HEK293 (cell line): ENCODE measurements at regions not wholly inside any gene's neighbourhood (a gene's known extent, or its start where the extent isn't known, plus 50 kb on each side); places are given as distances from the start of the nearest gene placed in this dataset.
"Not testable (repeated sequence)": the region's sequence is repeated elsewhere in the genome, so short reads cannot be mapped to it uniquely, and the experiment has no call there.

Source experiments
- CTCF ChIA-PET: fragments of 350-600 bp; formaldehyde crosslinking; extraction: SDS; loops from one replicate; lab custom pipeline; 2021; ENCODE audit warnings: antibody characterized with exemption; lab: Yijun Ruan, JAX
- POLR2A ChIA-PET: fragments of 300-600 bp; formaldehyde crosslinking; extraction: SDS; loops from one replicate; lab custom pipeline; 2020; ENCODE audit warnings: antibody characterized with exemption, inconsistent platforms; lab: Yijun Ruan, JAX
- H3K27ac ChIP-seq: fragments of 200-500 bp; sonication (Bioruptor generic); 2 replicates; pipeline ENCODE4 v1.5.1; 2014; ENCODE audit warnings: low read depth, low read length, control low read depth, inconsistent platforms; ENCODE audit errors: extremely low read depth
- H3K36me3 ChIP-seq, 2 experiments: fragments of 200-500 bp in 1 of 2; sonication (Bioruptor generic) in 1 of 2; 1 replicate in 1 of 2; 2 replicates in 1 of 2; pipeline ENCODE4 v1.5.1; 2014 to 2017; ENCODE audit warnings: inconsistent platforms in 2 of 2, low read length in 2 of 2; ENCODE audit not compliant: control insufficient read depth in 2 of 2, insufficient read depth in 1 of 2
- H3K4me1 ChIP-seq: fragments of 200-500 bp; sonication (Bioruptor generic); 2 replicates; pipeline ENCODE4 v1.5.1; 2014; ENCODE audit warnings: mild to moderate bottlenecking, low read length, inconsistent platforms; ENCODE audit not compliant: control insufficient read depth, insufficient read depth
- H3K4me3 ChIP-seq: 2 replicates; pipeline ENCODE4 v1.5.1; 2011; ENCODE audit warnings: low read depth, mild to moderate bottlenecking, control low read depth, low read length, moderate library complexity
- H3K9me3 ChIP-seq: fragments of 200-500 bp; sonication (Bioruptor generic); 2 replicates; pipeline ENCODE4 v1.5.1; 2014; ENCODE audit warnings: low read depth, low read length, inconsistent platforms; ENCODE audit not compliant: control insufficient read depth, insufficient read depth
- EGR2 ChIP-seq: fragments of 450-650 bp; formaldehyde crosslinking; IDR thresholded peaks from 2 replicates; pipeline ENCODE4 v1.5.1; 2016; ENCODE audit warnings: low read depth, missing biosample characterization, missing genetic modification characterization
- MZF1 ChIP-seq: fragments of 450-650 bp; formaldehyde crosslinking; IDR thresholded peaks from 2 replicates; pipeline ENCODE4 v1.5.1; 2017; ENCODE audit warnings: missing biosample characterization, missing genetic modification characterization, borderline replicate concordance
- ZBTB48 ChIP-seq: fragments of 450-650 bp; formaldehyde crosslinking; IDR thresholded peaks from 2 replicates; pipeline ENCODE4 v1.5.1; 2016; ENCODE audit warnings: missing biosample characterization, missing genetic modification characterization
- ZIC2 ChIP-seq: fragments of 450-650 bp; formaldehyde crosslinking; IDR thresholded peaks from 2 replicates; pipeline ENCODE4 v1.5.1; 2016; ENCODE audit warnings: missing biosample characterization, missing genetic modification characterization
- ZNF18 ChIP-seq: fragments of 450-650 bp; formaldehyde crosslinking; IDR thresholded peaks from 2 replicates; pipeline ENCODE4 v1.5.1; 2016; ENCODE audit warnings: missing biosample characterization, missing genetic modification characterization
- ZNF223 ChIP-seq: fragments of 450-650 bp; formaldehyde crosslinking; IDR thresholded peaks from 2 replicates; pipeline ENCODE4 v1.5.1; 2016; ENCODE audit warnings: missing biosample characterization, missing genetic modification characterization
- ZNF23 ChIP-seq: fragments of 450-650 bp; formaldehyde crosslinking; IDR thresholded peaks from 2 replicates; pipeline ENCODE4 v1.5.1; 2016; ENCODE audit warnings: missing biosample characterization, missing genetic modification characterization, borderline replicate concordance
- ZNF248 ChIP-seq: fragments of 450-650 bp; formaldehyde crosslinking; IDR thresholded peaks from 2 replicates; pipeline ENCODE4 v1.5.1; 2017; ENCODE audit warnings: missing biosample characterization, missing genetic modification characterization
- ZNF324 ChIP-seq: fragments of 450-650 bp; formaldehyde crosslinking; IDR thresholded peaks from 2 replicates; pipeline ENCODE4 v1.5.1; 2016; ENCODE audit warnings: missing biosample characterization, missing genetic modification characterization
- ZNF362 ChIP-seq: fragments of 450-650 bp; formaldehyde crosslinking; IDR thresholded peaks from 2 replicates; pipeline ENCODE4 v1.5.1; 2016; ENCODE audit warnings: missing biosample characterization, missing genetic modification characterization
- ZNF449 ChIP-seq: fragments of 450-650 bp; formaldehyde crosslinking; IDR thresholded peaks from 2 replicates; pipeline ENCODE4 v1.5.1; 2017; ENCODE audit warnings: missing biosample characterization, mild to moderate bottlenecking, missing genetic modification characterization, moderate library complexity
- ZNF501 ChIP-seq: fragments of 450-650 bp; formaldehyde crosslinking; IDR thresholded peaks from 2 replicates; pipeline ENCODE4 v1.5.1; 2016; ENCODE audit warnings: missing biosample characterization, missing genetic modification characterization
- ZNF677 ChIP-seq: fragments of 450-650 bp; IDR thresholded peaks from 2 replicates; pipeline ENCODE4 v1.5.0; 2018; ENCODE audit warnings: missing biosample characterization, mild to moderate bottlenecking, missing genetic modification characterization, moderate library complexity
- ZNF701 ChIP-seq: fragments of 450-650 bp; formaldehyde crosslinking; IDR thresholded peaks from 2 replicates; pipeline ENCODE4 v1.5.1; 2016; ENCODE audit warnings: missing biosample characterization, missing genetic modification characterization

DNA sequence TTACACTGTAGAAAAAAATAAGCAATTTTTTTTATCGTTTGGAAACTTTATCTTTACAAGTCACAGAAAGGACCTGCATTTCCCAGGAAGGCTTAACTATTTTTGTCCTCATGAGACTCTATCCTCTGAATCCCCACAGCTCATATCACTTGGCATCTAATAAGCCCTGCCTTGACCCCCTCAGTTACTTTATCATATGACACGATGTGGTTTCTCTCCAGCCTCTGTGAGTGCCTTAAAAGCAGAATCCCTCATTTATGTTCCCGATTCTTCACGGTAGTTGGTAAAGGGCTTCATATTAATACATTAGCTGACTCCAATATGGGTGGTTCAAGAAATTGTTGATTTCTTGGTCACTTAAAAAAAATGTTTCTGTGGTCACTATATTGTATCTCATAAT lies 296.6 kb upstream of the GRAMD2B start:
- ChIA-PET POLR2A (no interaction called here), CTCF (no interaction called here)
- H3K36me3 ChIP-seq, result no peaks in the 10 kb centered on the region
- no peaks in the 10 kb centered on the region for H3K9me3 ChIP-seq
- TF ChIP-seq ZNF223 (no peak), MZF1 (tag by site-specific recombination) (peak; percentile 59)
- H3K27ac ChIP-seq, result no peak overlapping the region
- H3K4me3 ChIP-seq, result no peak overlapping the region
- peaks cover 19% of the 10 kb centered on the region for H3K4me1 ChIP-seq

DNA sequence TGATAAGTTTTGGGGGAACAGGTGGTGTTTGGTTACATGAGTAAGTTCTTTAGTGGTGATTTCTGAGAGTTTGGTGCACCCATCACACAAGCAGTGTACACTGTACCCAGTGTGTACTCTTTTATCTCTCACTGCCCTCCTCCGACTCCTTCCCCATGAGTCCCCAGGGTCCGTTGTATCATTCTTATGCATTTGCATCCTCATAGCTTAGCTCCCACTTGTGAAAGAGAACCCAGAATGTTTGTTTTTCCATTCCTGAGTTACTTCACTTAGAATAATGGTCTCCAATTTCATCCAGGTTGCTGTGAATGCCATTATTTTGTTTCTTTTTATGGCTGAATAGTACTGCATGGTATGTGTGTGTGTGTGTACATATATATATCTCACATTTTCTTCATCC lies 295.8 kb upstream of the GRAMD2B start:
- CTCF ChIA-PET, POLR2A ChIA-PET: not testable (repeated sequence)
- peak; percentile 38; the same call in 1 of the 2 replicates for TF ChIP-seq MZF1 (tag by site-specific recombination)

GRCh38 chr5:126129431-126129830 lies 293.8 kb upstream of the GRAMD2B start:
- Histone ChIP-seq H3K27ac (no peak overlapping the region), H3K4me3 (no peak overlapping the region), H3K4me1 (peaks cover 19% of the 10 kb centered on the region), H3K9me3 (no peaks in the 10 kb centered on the region), H3K36me3 (no peaks in the 10 kb centered on the region)
- TF ChIP-seq ZNF362 (tag by site-specific recombination) (peak; percentile 7; the same call in 1 of the 2 replicates), ZNF324 (no peak), EGR2 (no peak), ZNF677 (peak; percentile 86)
- CTCF ChIA-PET, result no interaction called here
- POLR2A ChIA-PET, result no interaction called here

More for the DNA sequence above, 295.8 kb upstream of the GRAMD2B start:
- not testable (repeated sequence) for H3K4me3 ChIP-seq, H3K36me3 ChIP-seq, H3K9me3 ChIP-seq, H3K27ac ChIP-seq
- H3K4me1 ChIP-seq, result peaks cover 19% of the 10 kb centered on the region

- ChIA-PET CTCF (no interaction called here), POLR2A (no interaction called here)
- TF ChIP-seq ZNF248 (tag by site-specific recombination) (no peak), ZBTB48 (tag by site-specific recombination) (no peak), ZNF701 (tag by site-specific recombination) (no peak), ZNF501 (tag by site-specific recombination) (no peak), ZNF23 (tag by site-specific recombination) (no peak), ZNF449 (no peak), ZNF18 (no peak), ZIC2 (tag by site-specific recombination) (no peak)
Measured at GRCh38 chr5:126133424-126133823, 289.8 kb upstream of the GRAMD2B start.

More at GRCh38 chr5:126133424-126133823, 289.8 kb upstream of the GRAMD2B start:
- no peak overlapping the region for H3K27ac ChIP-seq
- no peaks in the 10 kb centered on the region for H3K36me3 ChIP-seq
- H3K4me1 ChIP-seq, result peaks cover 5% of the 10 kb centered on the region
- H3K9me3 ChIP-seq, result no peaks in the 10 kb centered on the region
- no peak overlapping the region for H3K4me3 ChIP-seq
